ENCODE measurements at regions not wholly inside any gene's neighbourhood (a gene's known extent, or its start where the extent isn't known, plus 50 kb on each side); places are given as distances from the start of the nearest gene placed in this dataset.

DNA sequence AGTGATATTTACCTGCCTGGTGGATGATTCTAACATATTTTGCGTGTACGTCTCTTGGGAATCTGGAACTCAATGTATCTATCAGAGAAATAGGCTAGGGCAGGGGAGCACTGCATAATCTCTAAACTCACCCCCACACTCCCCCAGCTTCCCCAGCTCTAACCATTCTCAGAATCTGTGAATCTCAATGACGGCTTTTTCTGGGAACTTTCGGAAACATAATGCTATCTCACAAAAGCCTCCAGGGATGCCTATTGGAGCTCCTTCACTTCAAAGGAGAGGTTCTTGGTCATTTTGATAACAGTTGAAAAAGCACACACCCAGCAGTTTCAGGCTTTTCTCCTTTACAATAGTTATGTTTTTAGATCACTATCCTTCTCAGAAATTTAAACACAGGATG lies 113.8 kb upstream of the MAGI3 start:
- TF ChIP-seq, protein P1, sequence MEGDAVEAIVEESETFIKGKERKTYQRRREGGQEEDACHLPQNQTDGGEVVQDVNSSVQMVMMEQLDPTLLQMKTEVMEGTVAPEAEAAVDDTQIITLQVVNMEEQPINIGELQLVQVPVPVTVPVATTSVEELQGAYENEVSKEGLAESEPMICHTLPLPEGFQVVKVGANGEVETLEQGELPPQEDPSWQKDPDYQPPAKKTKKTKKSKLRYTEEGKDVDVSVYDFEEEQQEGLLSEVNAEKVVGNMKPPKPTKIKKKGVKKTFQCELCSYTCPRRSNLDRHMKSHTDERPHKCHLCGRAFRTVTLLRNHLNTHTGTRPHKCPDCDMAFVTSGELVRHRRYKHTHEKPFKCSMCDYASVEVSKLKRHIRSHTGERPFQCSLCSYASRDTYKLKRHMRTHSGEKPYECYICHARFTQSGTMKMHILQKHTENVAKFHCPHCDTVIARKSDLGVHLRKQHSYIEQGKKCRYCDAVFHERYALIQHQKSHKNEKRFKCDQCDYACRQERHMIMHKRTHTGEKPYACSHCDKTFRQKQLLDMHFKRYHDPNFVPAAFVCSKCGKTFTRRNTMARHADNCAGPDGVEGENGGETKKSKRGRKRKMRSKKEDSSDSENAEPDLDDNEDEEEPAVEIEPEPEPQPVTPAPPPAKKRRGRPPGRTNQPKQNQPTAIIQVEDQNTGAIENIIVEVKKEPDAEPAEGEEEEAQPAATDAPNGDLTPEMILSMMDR (IDR thresholded peaks at IDR 0.05; ENCODE audit: extremely low read depth, insufficient read depth, missing control alignments): no peak
- DNase-seq (ENCODE audit: low spot score): no peak
- in situ Hi-C loops (cut with MboI; ENCODE audit: low pct_unique_long_range_greater_than_20kb, low sequenced_read_pairs, unreplicated experiment): no loop called here

DNA sequence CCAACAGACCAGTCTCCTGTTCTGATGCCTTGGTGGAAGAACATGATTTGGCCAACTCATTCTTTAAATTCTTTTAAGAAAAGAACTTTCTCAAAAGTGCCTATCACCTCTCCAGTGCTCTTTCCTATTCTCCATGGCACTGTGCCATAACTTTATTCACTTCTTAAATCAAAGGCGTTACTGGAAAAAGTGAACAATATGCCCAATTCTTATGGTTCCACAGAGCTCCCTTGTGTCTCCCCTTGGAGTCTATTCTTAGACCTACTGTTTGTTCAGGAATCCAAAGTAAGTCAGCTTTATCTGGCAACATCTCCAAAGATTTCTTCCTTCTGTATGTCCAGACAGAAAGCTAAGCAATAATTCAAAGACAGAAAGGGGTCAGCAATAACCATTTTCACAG lies 111.9 kb upstream of the MAGI3 start:
- DNase-seq (ENCODE audit: low spot score): no peak
- TF ChIP-seq, protein P1 (IDR thresholded peaks at IDR 0.05; ENCODE audit: extremely low read depth, insufficient read depth, missing control alignments): no peak
- in situ Hi-C loops (cut with MboI; ENCODE audit: low pct_unique_long_range_greater_than_20kb, low sequenced_read_pairs, unreplicated experiment): no loop called here

DNA sequence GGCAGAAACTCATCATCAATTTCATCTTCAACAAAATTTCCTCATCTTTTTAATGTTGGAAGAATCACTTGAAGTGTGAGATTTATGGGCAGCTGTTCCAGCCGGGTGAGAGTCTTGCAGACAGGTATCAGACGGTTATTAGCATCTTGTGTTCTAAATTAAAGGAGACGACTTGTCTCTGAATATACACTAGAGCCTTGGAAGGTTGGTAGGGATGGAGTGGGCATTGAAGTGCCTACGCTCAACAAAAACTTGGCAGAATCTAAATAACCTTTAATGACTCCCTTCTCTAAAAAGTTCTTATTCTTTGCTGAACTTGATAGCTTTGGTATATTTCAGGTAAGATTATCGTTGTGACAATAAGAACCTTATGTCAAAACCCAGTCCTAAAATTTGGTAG lies 111.5 kb upstream of the MAGI3 start:
- in situ Hi-C loops (cut with MboI; ENCODE audit: low pct_unique_long_range_greater_than_20kb, low sequenced_read_pairs, unreplicated experiment): no loop called here
- TF ChIP-seq, protein P1 (IDR thresholded peaks at IDR 0.05; ENCODE audit: extremely low read depth, insufficient read depth, missing control alignments): no peak

DNA sequence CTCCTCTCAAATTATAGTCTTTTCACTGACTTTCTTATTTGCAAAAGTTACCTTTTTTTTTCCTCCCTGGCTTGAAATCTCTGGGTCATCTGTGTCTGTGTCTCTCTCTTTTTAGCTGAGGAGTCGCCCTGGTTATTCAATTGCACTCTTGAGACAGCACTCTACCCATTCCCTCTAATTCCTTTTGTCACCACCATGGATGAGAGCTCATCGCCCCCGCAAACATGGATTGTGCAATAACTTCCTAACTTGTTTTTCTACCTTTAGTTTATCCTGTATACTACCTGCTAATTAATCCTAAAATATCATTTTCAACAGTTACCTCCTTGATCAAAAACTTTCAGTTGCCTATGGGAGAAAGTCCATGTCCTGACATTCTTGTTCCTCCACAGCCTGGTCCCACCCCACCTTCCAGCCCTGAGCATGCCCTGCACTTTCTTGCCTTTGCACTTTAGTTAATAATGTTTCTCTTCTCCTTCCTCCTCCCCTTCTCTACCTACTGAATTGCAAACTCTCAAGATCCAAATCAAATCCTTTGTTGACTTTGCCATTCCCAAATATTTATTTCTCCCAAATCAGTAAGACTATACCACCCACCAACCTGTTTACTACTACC lies 110.4 kb upstream of the MAGI3 start:
- no peak for DNase-seq (ENCODE audit: low spot score)
- TF ChIP-seq, protein P1 (IDR thresholded peaks at IDR 0.05; ENCODE audit: extremely low read depth, insufficient read depth, missing control alignments): no peak
- in situ Hi-C loops (cut with MboI; ENCODE audit: low pct_unique_long_range_greater_than_20kb, low sequenced_read_pairs, unreplicated experiment): no loop called here

More for the DNA sequence above, 111.5 kb upstream of the MAGI3 start:
- DNase-seq (ENCODE audit: low spot score): no peak

DNA sequence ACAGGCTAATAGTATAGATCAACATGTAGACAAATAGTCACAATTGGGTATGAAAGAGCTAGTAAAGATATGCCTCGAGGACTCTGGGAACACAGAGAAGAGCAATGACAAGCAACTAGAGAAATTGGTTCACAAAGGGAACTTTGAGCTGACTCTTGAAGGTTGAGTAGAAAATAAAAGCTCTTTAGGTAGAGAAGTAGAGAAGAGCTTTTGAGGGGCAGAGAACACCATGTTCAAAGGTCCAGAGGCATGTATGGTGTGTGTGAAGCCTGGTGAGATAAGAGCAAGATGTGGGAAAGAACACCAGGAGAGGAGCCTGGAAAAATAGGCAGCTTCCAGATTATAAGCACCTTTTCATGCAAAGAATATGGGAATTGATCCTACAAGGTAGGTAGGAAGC lies 109.7 kb upstream of the MAGI3 start:
- in situ Hi-C loops (cut with MboI; ENCODE audit: low pct_unique_long_range_greater_than_20kb, low sequenced_read_pairs, unreplicated experiment): no loop called here
- no peak for DNase-seq (ENCODE audit: low spot score)
- TF ChIP-seq, protein P1 (IDR thresholded peaks at IDR 0.05; ENCODE audit: extremely low read depth, insufficient read depth, missing control alignments): no peak

DNA sequence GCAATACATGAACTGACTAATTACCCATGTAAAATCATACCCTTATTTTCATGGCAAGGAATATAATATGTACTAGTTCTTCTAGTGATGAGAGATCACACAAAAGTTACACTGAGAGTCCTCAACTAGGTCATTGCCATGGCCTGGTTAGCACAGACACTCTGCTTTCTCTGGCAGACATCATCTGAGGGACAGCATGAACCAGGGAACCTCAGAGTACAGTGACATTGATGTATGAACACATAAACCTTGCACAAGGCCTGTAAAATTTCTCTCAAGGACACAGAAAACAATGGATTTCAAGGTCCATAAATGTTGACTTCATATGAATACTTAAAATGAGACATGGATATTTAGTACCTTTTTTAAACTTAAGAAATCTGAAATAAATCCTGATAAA lies 108.8 kb upstream of the MAGI3 start:
- DNase-seq (ENCODE audit: low spot score): no peak
- TF ChIP-seq, protein P1 (IDR thresholded peaks at IDR 0.05; ENCODE audit: extremely low read depth, insufficient read depth, missing control alignments): no peak
- in situ Hi-C loops (cut with MboI; ENCODE audit: low pct_unique_long_range_greater_than_20kb, low sequenced_read_pairs, unreplicated experiment): no loop called here

Data from GM13977 (cell line).